ENCODE measurements at regions not wholly inside any gene's neighbourhood (a gene's known extent, or its start where the extent isn't known, plus 50 kb on each side); places are given as distances from the start of the nearest gene placed in this dataset.

GRCh38 chrX:149383852-149384251, 121.3 kb downstream of the IDS start:
- TF ChIP-seq POLR2A (IDR thresholded peaks at IDR 0.05) (no peak), EP300 (IDR thresholded peaks at IDR 0.05) (no peak)
- TF ChIP-seq, protein P1, sequence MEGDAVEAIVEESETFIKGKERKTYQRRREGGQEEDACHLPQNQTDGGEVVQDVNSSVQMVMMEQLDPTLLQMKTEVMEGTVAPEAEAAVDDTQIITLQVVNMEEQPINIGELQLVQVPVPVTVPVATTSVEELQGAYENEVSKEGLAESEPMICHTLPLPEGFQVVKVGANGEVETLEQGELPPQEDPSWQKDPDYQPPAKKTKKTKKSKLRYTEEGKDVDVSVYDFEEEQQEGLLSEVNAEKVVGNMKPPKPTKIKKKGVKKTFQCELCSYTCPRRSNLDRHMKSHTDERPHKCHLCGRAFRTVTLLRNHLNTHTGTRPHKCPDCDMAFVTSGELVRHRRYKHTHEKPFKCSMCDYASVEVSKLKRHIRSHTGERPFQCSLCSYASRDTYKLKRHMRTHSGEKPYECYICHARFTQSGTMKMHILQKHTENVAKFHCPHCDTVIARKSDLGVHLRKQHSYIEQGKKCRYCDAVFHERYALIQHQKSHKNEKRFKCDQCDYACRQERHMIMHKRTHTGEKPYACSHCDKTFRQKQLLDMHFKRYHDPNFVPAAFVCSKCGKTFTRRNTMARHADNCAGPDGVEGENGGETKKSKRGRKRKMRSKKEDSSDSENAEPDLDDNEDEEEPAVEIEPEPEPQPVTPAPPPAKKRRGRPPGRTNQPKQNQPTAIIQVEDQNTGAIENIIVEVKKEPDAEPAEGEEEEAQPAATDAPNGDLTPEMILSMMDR (IDR thresholded peaks at IDR 0.05), result no peak
